ENCODE measurements at regions not wholly inside any gene's neighbourhood (a gene's known extent, or its start where the extent isn't known, plus 50 kb on each side); places are given as distances from the start of the nearest gene placed in this dataset.

GRCh38 chr17:16882243-16882925 lies 89.5 kb downstream of the TNFRSF13B start:
- no peak for TF ChIP-seq CTCF (IDR thresholded peaks at IDR 0.05; ENCODE audit: unreplicated experiment)
- H3K27me3 Mint-ChIP-seq (ENCODE audit: insufficient read depth, unreplicated experiment), result no peaks in the 10 kb centered on the region
- DNase-seq (ENCODE audit: unreplicated experiment), result no peak
- peaks cover 1% of the 10 kb centered on the region for H3K4me1 Mint-ChIP-seq (ENCODE audit: insufficient read depth, unreplicated experiment)
- no peak overlapping the region for H3K27ac Mint-ChIP-seq (ENCODE audit: low read depth, unreplicated experiment)
- H3K4me3 Mint-ChIP-seq (ENCODE audit: unreplicated experiment), result no peak overlapping the region
- no peaks in the 10 kb centered on the region for H3K9me3 Mint-ChIP-seq (ENCODE audit: unreplicated experiment)
- H3K36me3 Mint-ChIP-seq (ENCODE audit: insufficient read depth, unreplicated experiment), result peaks cover 3% of the 10 kb centered on the region
- ChIA-PET POLR2A (no interaction called here), CTCF (interaction anchor here (0.6 kb wide), 1 partner anchor 17 kb away, joined by 3 read pairs; no protein-coding TSS in a partner anchor)
- intact Hi-C loops (cut with micrococcal nuclease), result no loop called here
- no TSS peak for BruUV-seq (replicated peaks)

GRCh38 chr17:16881239-16881924 lies 90.5 kb downstream of the TNFRSF13B start:
- H3K27ac Mint-ChIP-seq (ENCODE audit: low read depth, unreplicated experiment), result no peak overlapping the region
- POLR2A ChIA-PET, result no interaction called here
- intact Hi-C loops (cut with micrococcal nuclease), result no loop called here
- no peaks in the 10 kb centered on the region for H3K9me3 Mint-ChIP-seq (ENCODE audit: unreplicated experiment)
- H3K36me3 Mint-ChIP-seq (ENCODE audit: insufficient read depth, unreplicated experiment), result peaks cover 4% of the 10 kb centered on the region
- peaks cover 5% of the 10 kb centered on the region for H3K4me1 Mint-ChIP-seq (ENCODE audit: insufficient read depth, unreplicated experiment)
- BruUV-seq (replicated peaks), result no TSS peak
- no peaks in the 10 kb centered on the region for H3K27me3 Mint-ChIP-seq (ENCODE audit: insufficient read depth, unreplicated experiment)
- no peak for DNase-seq (ENCODE audit: unreplicated experiment)
- CTCF ChIA-PET, result no interaction called here
- no peak overlapping the region for H3K4me3 Mint-ChIP-seq (ENCODE audit: unreplicated experiment)
- TF ChIP-seq CTCF (IDR thresholded peaks at IDR 0.05; ENCODE audit: unreplicated experiment), result no peak

- Mint-ChIP-seq H3K36me3 (ENCODE audit: insufficient read depth, unreplicated experiment) (peaks cover 4% of the 10 kb centered on the region), H3K4me1 (ENCODE audit: insufficient read depth, unreplicated experiment) (peaks cover 5% of the 10 kb centered on the region), H3K27me3 (ENCODE audit: insufficient read depth, unreplicated experiment) (no peaks in the 10 kb centered on the region), H3K9me3 (ENCODE audit: unreplicated experiment) (no peaks in the 10 kb centered on the region), H3K27ac (ENCODE audit: low read depth, unreplicated experiment) (no peak overlapping the region), H3K4me3 (ENCODE audit: unreplicated experiment) (no peak overlapping the region)
- no peak for DNase-seq (ENCODE audit: unreplicated experiment)
- ChIA-PET POLR2A (no interaction called here), CTCF (no interaction called here)
- TF ChIP-seq CTCF (IDR thresholded peaks at IDR 0.05; ENCODE audit: unreplicated experiment), result no peak
- intact Hi-C loops (cut with micrococcal nuclease), result no loop called here
- no TSS peak for BruUV-seq (replicated peaks)
Observed at GRCh38 chr17:16880843-16881230, 91.1 kb downstream of the TNFRSF13B start.

- Mint-ChIP-seq H3K4me3 (ENCODE audit: unreplicated experiment) (no peak overlapping the region), H3K36me3 (ENCODE audit: insufficient read depth, unreplicated experiment) (peaks cover 4% of the 10 kb centered on the region), H3K9me3 (ENCODE audit: unreplicated experiment) (no peaks in the 10 kb centered on the region), H3K27me3 (ENCODE audit: insufficient read depth, unreplicated experiment) (no peaks in the 10 kb centered on the region), H3K4me1 (ENCODE audit: insufficient read depth, unreplicated experiment) (peaks cover 5% of the 10 kb centered on the region), H3K27ac (ENCODE audit: low read depth, unreplicated experiment) (no peak overlapping the region)
- TF ChIP-seq CTCF (IDR thresholded peaks at IDR 0.05; ENCODE audit: unreplicated experiment), result no peak
- ChIA-PET POLR2A (interaction anchor here (0.6 kb wide), 1 partner anchor 666 kb away, joined by 3 read pairs; no protein-coding TSS in a partner anchor), CTCF (interaction anchor here (0.6 kb wide), 1 partner anchor 308 kb away, joined by 3 read pairs; no protein-coding TSS in a partner anchor)
- BruUV-seq (replicated peaks), result no TSS peak
- no peak for DNase-seq (ENCODE audit: unreplicated experiment)
- intact Hi-C loops (cut with micrococcal nuclease), result no loop called here
Observed at GRCh38 chr17:16880121-16880842, 91.6 kb downstream of the TNFRSF13B start.
